NCI-H69 (cell line): ENCODE measurements at regions not wholly inside any gene's neighbourhood (a gene's known extent, or its start where the extent isn't known, plus 50 kb on each side); places are given as distances from the start of the nearest gene placed in this dataset.

ENCODE experiments used
- DNase-seq: peaks from one replicate; lab custom pipeline; 2025; lab: John Stamatoyannopoulos, UW

- DNase-seq: no peak
These were observed 156.8 kb upstream of the BCL6 start for GRCh38 chr3:187902041-187902471.

- DNase-seq: no peak
These were observed 157.7 kb upstream of the BCL6 start for GRCh38 chr3:187902936-187903335.

GRCh38 chr3:187903697-187904096 lies 158.4 kb upstream of the BCL6 start:
- DNase-seq: no peak

GRCh38 chr3:187906416-187906815 lies 161.1 kb upstream of the BCL6 start:
- no peak for DNase-seq

- no peak for DNase-seq
These were observed 161.7 kb upstream of the BCL6 start for GRCh38 chr3:187906920-187907319.

GRCh38 chr3:187909866-187910265 lies 164.6 kb upstream of the BCL6 start:
- DNase-seq: no peak

GRCh38 chr3:187912007-187912406 lies 166.7 kb upstream of the BCL6 start:
- no peak for DNase-seq

GRCh38 chr3:187913617-187914033 lies 168.4 kb upstream of the BCL6 start:
- DNase-seq: peak; percentile 48

GRCh38 chr3:187914231-187914630 lies 169.0 kb upstream of the BCL6 start:
- DNase-seq: no peak

GRCh38 chr3:187916072-187916471 lies 170.8 kb upstream of the BCL6 start:
- DNase-seq: no peak

- DNase-seq: no peak
These were observed 172.9 kb upstream of the BCL6 start for GRCh38 chr3:187918081-187918644.

- DNase-seq: no peak
These were observed 173.8 kb upstream of the BCL6 start for GRCh38 chr3:187919048-187919447.

- no peak for DNase-seq
These were observed 174.3 kb upstream of the BCL6 start for GRCh38 chr3:187919544-187919943.

- DNase-seq: no peak
These were observed 174.8 kb upstream of the BCL6 start for GRCh38 chr3:187920030-187920429.

GRCh38 chr3:187920913-187921312 lies 175.6 kb upstream of the BCL6 start:
- DNase-seq: no peak

GRCh38 chr3:187921391-187922074 lies 176.3 kb upstream of the BCL6 start:
- DNase-seq: no peak

- DNase-seq: no peak
These were observed 177.6 kb upstream of the BCL6 start for GRCh38 chr3:187922704-187923416.

GRCh38 chr3:187924651-187925050 lies 179.4 kb upstream of the BCL6 start:
- no peak for DNase-seq

- no peak for DNase-seq
These were observed 180.1 kb upstream of the BCL6 start for GRCh38 chr3:187925326-187925725.

GRCh38 chr3:187926620-187927019 lies 181.4 kb upstream of the BCL6 start:
- DNase-seq: no peak

GRCh38 chr3:187927565-187927964 lies 182.3 kb upstream of the BCL6 start:
- DNase-seq: no peak

GRCh38 chr3:187929112-187929816 lies 184.0 kb upstream of the BCL6 start:
- no peak for DNase-seq

- no peak for DNase-seq
These were observed 184.8 kb upstream of the BCL6 start for GRCh38 chr3:187930021-187930420.
